ENCODE measurements at regions not wholly inside any gene's neighbourhood (a gene's known extent, or its start where the extent isn't known, plus 50 kb on each side); places are given as distances from the start of the nearest gene placed in this dataset.
A peak's percentile ranks its signal among the peaks of the same experiment; 100 is the strongest.

DNA sequence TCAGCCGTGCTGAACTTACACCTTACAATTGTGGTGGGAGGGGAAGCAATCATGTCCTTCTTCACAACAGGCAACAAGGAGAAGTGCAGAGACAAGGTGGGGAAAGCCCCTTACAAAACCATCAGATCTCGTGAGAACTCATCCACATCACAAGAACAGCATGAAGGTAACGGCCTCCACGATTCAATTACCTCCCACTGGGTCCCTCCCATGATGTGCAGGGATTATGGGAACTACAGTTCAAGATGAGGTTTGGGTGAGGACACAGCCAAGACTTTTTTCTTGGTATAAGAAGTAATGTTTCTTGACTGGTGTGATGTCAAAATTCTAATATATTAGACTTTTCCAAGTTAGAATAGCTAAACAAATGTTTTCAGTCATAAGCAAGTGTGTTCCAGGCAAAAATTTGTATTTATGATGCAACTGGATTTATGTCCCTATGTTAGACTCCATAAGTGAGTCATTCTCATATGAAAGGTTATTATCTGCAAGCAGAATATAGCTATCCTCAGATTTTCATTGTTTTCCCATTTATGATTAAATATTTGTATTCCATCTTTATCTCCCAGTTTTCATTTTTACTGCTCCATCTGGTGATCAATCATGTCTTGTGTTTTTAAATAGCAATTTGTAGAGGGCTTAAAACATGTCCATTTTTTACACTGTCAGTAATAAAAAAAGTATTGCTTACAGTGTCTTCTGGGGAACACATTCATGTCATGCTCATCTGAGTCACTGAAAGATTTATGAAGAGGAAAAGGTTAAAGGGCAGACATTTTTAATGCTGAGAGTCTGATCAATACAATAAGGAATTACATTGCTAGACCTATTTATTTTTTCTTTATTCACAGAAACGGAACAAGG lies 995.2 kb upstream of the CDH2 start (continued):
- TF ChIP-seq TOX (CRISPR knock-in tag; IDR thresholded peaks at IDR 0.05; ENCODE audit: borderline replicate concordance), result 0 out of 2 replicates have a peak, but pooled peaks have one; percentile 1

DNA sequence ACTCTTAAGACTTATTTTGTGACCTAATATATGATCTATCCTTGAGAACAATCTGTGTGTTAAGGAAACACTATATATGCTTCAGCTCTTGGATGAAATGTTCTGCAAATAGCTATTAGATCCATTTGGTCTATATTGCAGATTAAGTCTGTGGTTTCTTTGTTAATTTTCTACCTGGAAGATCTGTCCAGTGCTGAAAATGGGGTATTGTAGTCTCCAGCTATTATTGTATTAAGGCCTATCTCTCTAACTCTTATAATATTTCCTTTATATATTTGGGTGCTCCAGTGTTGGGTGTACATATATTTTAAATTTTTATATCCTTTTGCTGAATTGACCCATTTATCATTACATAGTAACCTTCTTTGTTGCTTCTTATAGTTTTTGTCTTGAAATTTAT lies 992.7 kb upstream of the CDH2 start:
- TF ChIP-seq ZFP3 (CRISPR knock-in tag; IDR thresholded peaks at IDR 0.05) (no peak), BACH2 (CRISPR knock-in tag; IDR thresholded peaks at IDR 0.05; ENCODE audit: borderline replicate concordance) (no peak), RARB (CRISPR knock-in tag; IDR thresholded peaks at IDR 0.05) (no peak), ZC3H10 (CRISPR knock-in tag; IDR thresholded peaks at IDR 0.05) (no peak), PPARA (CRISPR knock-in tag; IDR thresholded peaks at IDR 0.05; ENCODE audit: borderline replicate concordance) (no peak), SNAI2 (CRISPR knock-in tag; IDR thresholded peaks at IDR 0.05) (no peak), OSR1 (CRISPR knock-in tag; IDR thresholded peaks at IDR 0.05) (no peak), ESRRG (CRISPR knock-in tag; IDR thresholded peaks at IDR 0.05) (no peak), ZNF565 (CRISPR knock-in tag; conservative IDR thresholded peaks at IDR 0.05; ENCODE audit: low read depth) (no peak), GLIS3 (CRISPR knock-in tag; IDR thresholded peaks at IDR 0.05) (no peak), ZFP30 (CRISPR knock-in tag; IDR thresholded peaks at IDR 0.05) (no peak)
- TF ChIP-seq, protein P1, sequence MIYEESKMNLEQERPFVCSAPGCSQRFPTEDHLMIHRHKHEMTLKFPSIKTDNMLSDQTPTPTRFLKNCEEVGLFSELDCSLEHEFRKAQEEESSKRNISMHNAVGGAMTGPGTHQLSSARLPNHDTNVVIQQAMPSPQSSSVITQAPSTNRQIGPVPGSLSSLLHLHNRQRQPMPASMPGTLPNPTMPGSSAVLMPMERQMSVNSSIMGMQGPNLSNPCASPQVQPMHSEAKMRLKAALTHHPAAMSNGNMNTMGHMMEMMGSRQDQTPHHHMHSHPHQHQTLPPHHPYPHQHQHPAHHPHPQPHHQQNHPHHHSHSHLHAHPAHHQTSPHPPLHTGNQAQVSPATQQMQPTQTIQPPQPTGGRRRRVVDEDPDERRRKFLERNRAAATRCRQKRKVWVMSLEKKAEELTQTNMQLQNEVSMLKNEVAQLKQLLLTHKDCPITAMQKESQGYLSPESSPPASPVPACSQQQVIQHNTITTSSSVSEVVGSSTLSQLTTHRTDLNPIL (CRISPR knock-in tag; IDR thresholded peaks at IDR 0.05; ENCODE audit: low read depth), result no peak
- TF ChIP-seq, protein P2, sequence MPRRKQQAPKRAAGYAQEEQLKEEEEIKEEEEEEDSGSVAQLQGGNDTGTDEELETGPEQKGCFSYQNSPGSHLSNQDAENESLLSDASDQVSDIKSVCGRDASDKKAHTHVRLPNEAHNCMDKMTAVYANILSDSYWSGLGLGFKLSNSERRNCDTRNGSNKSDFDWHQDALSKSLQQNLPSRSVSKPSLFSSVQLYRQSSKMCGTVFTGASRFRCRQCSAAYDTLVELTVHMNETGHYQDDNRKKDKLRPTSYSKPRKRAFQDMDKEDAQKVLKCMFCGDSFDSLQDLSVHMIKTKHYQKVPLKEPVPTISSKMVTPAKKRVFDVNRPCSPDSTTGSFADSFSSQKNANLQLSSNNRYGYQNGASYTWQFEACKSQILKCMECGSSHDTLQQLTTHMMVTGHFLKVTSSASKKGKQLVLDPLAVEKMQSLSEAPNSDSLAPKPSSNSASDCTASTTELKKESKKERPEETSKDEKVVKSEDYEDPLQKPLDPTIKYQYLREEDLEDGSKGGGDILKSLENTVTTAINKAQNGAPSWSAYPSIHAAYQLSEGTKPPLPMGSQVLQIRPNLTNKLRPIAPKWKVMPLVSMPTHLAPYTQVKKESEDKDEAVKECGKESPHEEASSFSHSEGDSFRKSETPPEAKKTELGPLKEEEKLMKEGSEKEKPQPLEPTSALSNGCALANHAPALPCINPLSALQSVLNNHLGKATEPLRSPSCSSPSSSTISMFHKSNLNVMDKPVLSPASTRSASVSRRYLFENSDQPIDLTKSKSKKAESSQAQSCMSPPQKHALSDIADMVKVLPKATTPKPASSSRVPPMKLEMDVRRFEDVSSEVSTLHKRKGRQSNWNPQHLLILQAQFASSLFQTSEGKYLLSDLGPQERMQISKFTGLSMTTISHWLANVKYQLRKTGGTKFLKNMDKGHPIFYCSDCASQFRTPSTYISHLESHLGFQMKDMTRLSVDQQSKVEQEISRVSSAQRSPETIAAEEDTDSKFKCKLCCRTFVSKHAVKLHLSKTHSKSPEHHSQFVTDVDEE (CRISPR knock-in tag; IDR thresholded peaks at IDR 0.05), result no peak
- ATAC-seq, result no peak

DNA sequence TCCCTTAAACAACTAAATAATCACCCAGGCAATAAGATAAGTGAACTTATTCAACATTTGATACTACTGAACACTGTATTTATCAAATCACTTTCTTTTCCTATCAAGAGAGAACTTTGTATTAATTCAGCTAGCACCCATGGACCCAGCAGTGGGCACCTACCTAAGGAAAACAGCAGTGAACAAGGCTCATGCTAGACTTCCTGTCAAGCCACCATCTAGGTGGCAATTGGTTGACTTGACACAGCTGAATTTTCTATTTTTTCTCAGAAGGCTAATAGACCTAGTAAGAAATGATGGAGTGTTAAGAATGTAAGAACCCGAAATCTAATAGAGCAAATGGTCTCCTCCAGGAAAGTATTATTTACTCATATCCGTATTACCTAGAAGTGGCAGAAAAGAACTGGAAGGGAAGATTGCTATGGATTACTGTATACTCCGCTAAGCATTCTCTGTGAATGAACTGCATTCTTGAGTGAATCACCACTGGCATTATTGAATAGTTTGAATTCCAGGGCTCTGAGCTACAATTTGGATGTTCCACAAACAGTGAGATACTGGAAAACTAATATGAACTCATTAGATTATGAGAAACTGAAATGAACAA lies 988.2 kb upstream of the CDH2 start:
- ATAC-seq, result peak; percentile 93
- TF ChIP-seq, protein P1 (CRISPR knock-in tag; IDR thresholded peaks at IDR 0.05; ENCODE audit: low read depth), result peak; percentile 98
- TF ChIP-seq ZNF565 (CRISPR knock-in tag; conservative IDR thresholded peaks at IDR 0.05; ENCODE audit: low read depth), result no peak
- TF ChIP-seq, protein P3, sequence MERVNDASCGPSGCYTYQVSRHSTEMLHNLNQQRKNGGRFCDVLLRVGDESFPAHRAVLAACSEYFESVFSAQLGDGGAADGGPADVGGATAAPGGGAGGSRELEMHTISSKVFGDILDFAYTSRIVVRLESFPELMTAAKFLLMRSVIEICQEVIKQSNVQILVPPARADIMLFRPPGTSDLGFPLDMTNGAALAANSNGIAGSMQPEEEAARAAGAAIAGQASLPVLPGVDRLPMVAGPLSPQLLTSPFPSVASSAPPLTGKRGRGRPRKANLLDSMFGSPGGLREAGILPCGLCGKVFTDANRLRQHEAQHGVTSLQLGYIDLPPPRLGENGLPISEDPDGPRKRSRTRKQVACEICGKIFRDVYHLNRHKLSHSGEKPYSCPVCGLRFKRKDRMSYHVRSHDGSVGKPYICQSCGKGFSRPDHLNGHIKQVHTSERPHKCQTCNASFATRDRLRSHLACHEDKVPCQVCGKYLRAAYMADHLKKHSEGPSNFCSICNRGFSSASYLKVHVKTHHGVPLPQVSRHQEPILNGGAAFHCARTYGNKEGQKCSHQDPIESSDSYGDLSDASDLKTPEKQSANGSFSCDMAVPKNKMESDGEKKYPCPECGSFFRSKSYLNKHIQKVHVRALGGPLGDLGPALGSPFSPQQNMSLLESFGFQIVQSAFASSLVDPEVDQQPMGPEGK (CRISPR knock-in tag; IDR thresholded peaks at IDR 0.05; ENCODE audit: borderline replicate concordance), result peak; percentile 84; the same call in 1 of the 2 replicates
- TF ChIP-seq TOX (CRISPR knock-in tag; IDR thresholded peaks at IDR 0.05; ENCODE audit: borderline replicate concordance), result no peak
- TF ChIP-seq, protein P4, sequence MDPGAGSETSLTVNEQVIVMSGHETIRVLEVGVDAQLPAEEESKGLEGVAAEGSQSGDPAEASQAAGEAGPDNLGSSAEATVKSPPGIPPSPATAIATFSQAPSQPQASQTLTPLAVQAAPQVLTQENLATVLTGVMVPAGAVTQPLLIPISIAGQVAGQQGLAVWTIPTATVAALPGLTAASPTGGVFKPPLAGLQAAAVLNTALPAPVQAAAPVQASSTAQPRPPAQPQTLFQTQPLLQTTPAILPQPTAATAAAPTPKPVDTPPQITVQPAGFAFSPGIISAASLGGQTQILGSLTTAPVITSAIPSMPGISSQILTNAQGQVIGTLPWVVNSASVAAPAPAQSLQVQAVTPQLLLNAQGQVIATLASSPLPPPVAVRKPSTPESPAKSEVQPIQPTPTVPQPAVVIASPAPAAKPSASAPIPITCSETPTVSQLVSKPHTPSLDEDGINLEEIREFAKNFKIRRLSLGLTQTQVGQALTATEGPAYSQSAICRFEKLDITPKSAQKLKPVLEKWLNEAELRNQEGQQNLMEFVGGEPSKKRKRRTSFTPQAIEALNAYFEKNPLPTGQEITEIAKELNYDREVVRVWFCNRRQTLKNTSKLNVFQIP (CRISPR knock-in tag; IDR thresholded peaks at IDR 0.05; ENCODE audit: borderline replicate concordance, low read depth), result no peak
- peak; percentile 60; the same call in 1 of the 2 replicates for TF ChIP-seq SNAI2 (CRISPR knock-in tag; IDR thresholded peaks at IDR 0.05)
- no peak for TF ChIP-seq OSR1 (CRISPR knock-in tag; IDR thresholded peaks at IDR 0.05)
- 0 out of 2 replicates have a peak, but pooled peaks have one; percentile 33 for TF ChIP-seq ZFP3 (CRISPR knock-in tag; IDR thresholded peaks at IDR 0.05)
- TF ChIP-seq PPARA (CRISPR knock-in tag; IDR thresholded peaks at IDR 0.05; ENCODE audit: borderline replicate concordance), result no peak
- TF ChIP-seq BACH2 (CRISPR knock-in tag; IDR thresholded peaks at IDR 0.05; ENCODE audit: borderline replicate concordance), result no peak
- TF ChIP-seq ISL1 (CRISPR knock-in tag; IDR thresholded peaks at IDR 0.05), result peak; percentile 96
- TF ChIP-seq, protein P2 (CRISPR knock-in tag; IDR thresholded peaks at IDR 0.05), result no peak
- TF ChIP-seq, protein P5, sequence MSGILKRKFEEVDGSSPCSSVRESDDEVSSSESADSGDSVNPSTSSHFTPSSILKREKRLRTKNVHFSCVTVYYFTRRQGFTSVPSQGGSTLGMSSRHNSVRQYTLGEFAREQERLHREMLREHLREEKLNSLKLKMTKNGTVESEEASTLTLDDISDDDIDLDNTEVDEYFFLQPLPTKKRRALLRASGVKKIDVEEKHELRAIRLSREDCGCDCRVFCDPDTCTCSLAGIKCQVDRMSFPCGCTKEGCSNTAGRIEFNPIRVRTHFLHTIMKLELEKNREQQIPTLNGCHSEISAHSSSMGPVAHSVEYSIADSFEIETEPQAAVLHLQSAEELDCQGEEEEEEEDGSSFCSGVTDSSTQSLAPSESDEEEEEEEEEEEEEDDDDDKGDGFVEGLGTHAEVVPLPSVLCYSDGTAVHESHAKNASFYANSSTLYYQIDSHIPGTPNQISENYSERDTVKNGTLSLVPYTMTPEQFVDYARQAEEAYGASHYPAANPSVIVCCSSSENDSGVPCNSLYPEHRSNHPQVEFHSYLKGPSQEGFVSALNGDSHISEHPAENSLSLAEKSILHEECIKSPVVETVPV (CRISPR knock-in tag; IDR thresholded peaks at IDR 0.05), result 0 out of 2 replicates have a peak, but pooled peaks have one; percentile 24
- no peak for TF ChIP-seq ZFP30 (CRISPR knock-in tag; IDR thresholded peaks at IDR 0.05)
- TF ChIP-seq ARNTL (CRISPR knock-in tag; IDR thresholded peaks at IDR 0.05; ENCODE audit: borderline replicate concordance, low read depth), result no peak
- no peak for TF ChIP-seq RARB (CRISPR knock-in tag; IDR thresholded peaks at IDR 0.05)
- TF ChIP-seq CSDC2 (CRISPR knock-in tag; IDR thresholded peaks at IDR 0.05), result peak; percentile 75; the same call in 1 of the 2 replicates
- TF ChIP-seq ZC3H10 (CRISPR knock-in tag; IDR thresholded peaks at IDR 0.05), result peak; percentile 68; the same call in 1 of the 2 replicates
- TF ChIP-seq ZNF8 (CRISPR knock-in tag; IDR thresholded peaks at IDR 0.05), result no peak

Measured in SK-N-SH treated with all-trans-retinoic acid at 6 μM for 48 hours (cell line).